H1 (cell line): ENCODE measurements at regions not wholly inside any gene's neighbourhood (a gene's known extent, or its start where the extent isn't known, plus 50 kb on each side); places are given as distances from the start of the nearest gene placed in this dataset.

ENCODE experiments used
- CTCF ChIA-PET: fragments of 300-600 bp; sonication (Branson Sonifier 250); formaldehyde crosslinking; loops from one replicate; lab custom pipeline; 2021; ENCODE audit not compliant: partially characterized antibody; lab: Charles Lee
- POLR2A ChIA-PET: fragments of 300-600 bp; sonication (Branson Sonifier 250); formaldehyde crosslinking; loops from one replicate; lab custom pipeline; 2021; ENCODE audit warnings: inconsistent platforms; ENCODE audit not compliant: partially characterized antibody; lab: Charles Lee
- DNase-seq, 2 experiments: peaks; one replicate each; pipeline versions ENCODE4 v3.0.0 to v3.0.0-alpha.2; 2010 to 2022; ENCODE audit warnings: low spot score in 2 of 2, low read depth in 1 of 2, mixed read lengths in 1 of 2
- FAIRE-seq: peaks from 2 replicates; lab custom pipeline; 2011; peaks lifted over from hg19 to GRCh38; lab: Jason Lieb, UNC
- H2AFZ ChIP-seq: 2 replicates; pipeline ENCODE4 v1.8.1; 2012; ENCODE audit warnings: low read length, inconsistent platforms
- H2AK5ac ChIP-seq: 2 replicates; pipeline ENCODE4 v1.6.1; 2013; ENCODE audit warnings: low read depth, low read length
- H2BK120ac ChIP-seq: replicated peaks from 2 replicates; pipeline ENCODE3; 2013; ENCODE audit warnings: low read depth, low read length, inconsistent platforms
- H2BK12ac ChIP-seq: 2 replicates; pipeline ENCODE4 v1.6.1; 2013; ENCODE audit warnings: low read depth, low read length
- H2BK15ac ChIP-seq: 2 replicates; pipeline ENCODE4 v1.6.1; 2013; ENCODE audit warnings: low read length
- H2BK20ac ChIP-seq: 2 replicates; pipeline ENCODE4 v1.6.1; 2013; ENCODE audit warnings: low read length
- H2BK5ac ChIP-seq: 2 replicates; pipeline ENCODE4 v1.6.1; 2013; ENCODE audit warnings: low read depth, low read length
- H3K14ac ChIP-seq: 2 replicates; pipeline ENCODE4 v1.6.1; 2013; ENCODE audit warnings: inconsistent platforms; ENCODE audit not compliant: insufficient read length
- H3K18ac ChIP-seq: 2 replicates; pipeline ENCODE4 v1.6.1; 2013; ENCODE audit warnings: low read length; ENCODE audit errors: extremely low read depth
- H3K23ac ChIP-seq: 2 replicates; pipeline ENCODE4 v1.6.1; 2013; ENCODE audit warnings: inconsistent platforms; ENCODE audit not compliant: insufficient read length
- H3K23me2 ChIP-seq: 2 replicates; pipeline ENCODE4 v1.6.1; 2013; ENCODE audit warnings: low read depth, low read length
- H3K27ac ChIP-seq: 2 replicates; pipeline ENCODE4 v1.6.1; 2011; ENCODE audit warnings: low read depth, low read length, inconsistent platforms
- H3K27me3 ChIP-seq, 4 experiments: replicated peaks in 1 of 4; 1 replicate in 1 of 4; 2 replicates in 3 of 4; pipeline versions ENCODE4 v1.6.1 to v1.8.1; 2011 to 2013; ENCODE audit warnings: low read length in 3 of 4, mild to moderate bottlenecking in 3 of 4, inconsistent platforms in 2 of 4, mixed read lengths in 2 of 4, moderate library complexity in 1 of 4; ENCODE audit not compliant: control insufficient read depth in 3 of 4, insufficient read depth in 3 of 4; ENCODE audit errors: extremely low read depth in 1 of 4
- H3K36me3 ChIP-seq, 4 experiments: 2 replicates each; pipeline versions ENCODE4 v1.6.1 to v1.8.1; 2011 to 2013; ENCODE audit warnings: mild to moderate bottlenecking in 4 of 4, low read length in 3 of 4, moderate library complexity in 2 of 4, control low read depth in 1 of 4, inconsistent platforms in 1 of 4; ENCODE audit not compliant: insufficient read depth in 4 of 4, control insufficient read depth in 2 of 4
- H3K4ac ChIP-seq: replicated peaks from 2 replicates; pipeline ENCODE3; 2013; ENCODE audit warnings: low read length, low read depth, mixed read lengths, inconsistent platforms; ENCODE audit not compliant: insufficient read length
- H3K4me1 ChIP-seq, 4 experiments: replicated peaks in 1 of 4; 1 replicate in 1 of 4; 2 replicates in 3 of 4; pipeline versions ENCODE4 v1.6.1 to v1.8.1; 2011 to 2013; ENCODE audit warnings: low read length in 3 of 4, inconsistent platforms in 2 of 4, mixed read lengths in 1 of 4; ENCODE audit not compliant: insufficient read depth in 4 of 4, control insufficient read depth in 3 of 4
- H3K4me2 ChIP-seq, 2 experiments: 2 replicates each; pipeline versions ENCODE4 v1.6.1 to v1.8.1; 2011 to 2013; ENCODE audit warnings: low read depth in 2 of 2, low read length in 2 of 2, control low read depth in 1 of 2, inconsistent platforms in 1 of 2, mild to moderate bottlenecking in 1 of 2; ENCODE audit not compliant: insufficient read depth in 1 of 2
- H3K4me3 ChIP-seq, 4 experiments: fragments of 200-600, 300-600 bp in 1 of 4; sonication (generic), shearing (Covaris generic), sonication (Bioruptor Twin) in 1 of 4; 2 replicates each; pipeline versions ENCODE4 v1.5.1 to v1.8.1; 2011 to 2016; ENCODE audit warnings: low read length in 4 of 4, low read depth in 3 of 4, control low read depth in 2 of 4, inconsistent platforms in 2 of 4, mild to moderate bottlenecking in 2 of 4, mixed read lengths in 1 of 4, moderate library complexity in 1 of 4; ENCODE audit not compliant: insufficient read depth in 2 of 4; ENCODE audit errors: extremely low read depth in 1 of 4
- H3K56ac ChIP-seq: replicated peaks from 2 replicates; pipeline ENCODE3; 2013; ENCODE audit warnings: low read depth, mild to moderate bottlenecking, mixed read lengths, low read length, inconsistent platforms; ENCODE audit not compliant: insufficient read length
- H3K79me1 ChIP-seq: 2 replicates; pipeline ENCODE4 v1.6.1; 2013; ENCODE audit warnings: low read depth, low read length, control low read depth
- H3K79me2 ChIP-seq, 2 experiments: 2 replicates each; pipeline versions ENCODE4 v1.6.1 to v1.8.1; 2012 to 2013; ENCODE audit warnings: low read length in 2 of 2, mild to moderate bottlenecking in 2 of 2, inconsistent platforms in 1 of 2; ENCODE audit not compliant: insufficient read depth in 2 of 2, control insufficient read depth in 1 of 2
- H3K9ac ChIP-seq, 4 experiments: replicated peaks in 1 of 4; 1 replicate in 1 of 4; 2 replicates in 3 of 4; pipeline versions ENCODE4 v1.6.1 to v1.8.1; 2011 to 2013; ENCODE audit warnings: low read depth in 3 of 4, low read length in 3 of 4, control low read depth in 2 of 4, mild to moderate bottlenecking in 2 of 4, moderate library complexity in 2 of 4, inconsistent platforms in 1 of 4; ENCODE audit errors: extremely low read depth in 1 of 4
- H3K9me3 ChIP-seq, 2 experiments: 2 replicates each; pipeline versions ENCODE4 v1.6.1 to v1.8.1; 2012 to 2013; ENCODE audit warnings: mild to moderate bottlenecking in 2 of 2, moderate library complexity in 2 of 2, control low read depth in 1 of 2, inconsistent platforms in 1 of 2, low read depth in 1 of 2, low read length in 1 of 2, mixed read lengths in 1 of 2; ENCODE audit not compliant: insufficient read depth in 2 of 2
- H4K20me1 ChIP-seq, 2 experiments: replicated peaks in 1 of 2; 2 replicates each; pipeline versions ENCODE3 to v1.8.1; 2011 to 2013; ENCODE audit warnings: inconsistent platforms in 2 of 2, low read length in 2 of 2, mild to moderate bottlenecking in 1 of 2; ENCODE audit not compliant: insufficient read depth in 2 of 2, control insufficient read depth in 1 of 2
- H4K5ac ChIP-seq: 2 replicates; pipeline ENCODE4 v1.6.1; 2013; ENCODE audit warnings: low read length, low read depth, mixed read lengths, inconsistent platforms; ENCODE audit not compliant: insufficient read length
- H4K8ac ChIP-seq: 2 replicates; pipeline ENCODE4 v1.8.0; 2013; ENCODE audit warnings: mild to moderate bottlenecking, moderate library complexity, low read length, inconsistent platforms; ENCODE audit not compliant: insufficient read depth; ENCODE audit errors: extremely low read depth
- H4K91ac ChIP-seq: replicated peaks from 2 replicates; pipeline ENCODE3; 2013; ENCODE audit warnings: low read length, mixed read lengths, inconsistent platforms; ENCODE audit not compliant: insufficient read length
- ASH2L ChIP-seq: fragments of 200-600, 300-600 bp; sonication (generic); IDR thresholded peaks from one replicate; pipeline ENCODE4 v1.7.1; 2017; ENCODE audit warnings: low read length
- EP300 ChIP-seq, 2 experiments: IDR thresholded peaks; 1 replicate in 1 of 2; 2 replicates in 1 of 2; pipeline ENCODE4 v1.6.1; 2011 to 2012; ENCODE audit warnings: low read depth in 2 of 2, low read length in 2 of 2, mild to moderate bottlenecking in 2 of 2, borderline replicate concordance in 1 of 2, inconsistent platforms in 1 of 2, moderate library complexity in 1 of 2
- HDAC2 ChIP-seq, 2 experiments: fragments of 300-600 bp in 1 of 2; sonication (generic) in 1 of 2; IDR thresholded peaks; 2 replicates each; pipeline ENCODE4 v1.6.1; 2011 to 2012; ENCODE audit warnings: low read depth in 2 of 2, low read length in 2 of 2, mild to moderate bottlenecking in 2 of 2, moderate library complexity in 2 of 2, borderline replicate concordance in 1 of 2, inconsistent platforms in 1 of 2
- KDM4A ChIP-seq: IDR thresholded peaks from one replicate; pipeline ENCODE4 v1.7.1; 2012; ENCODE audit warnings: low read depth, mild to moderate bottlenecking, moderate library complexity, low read length, inconsistent platforms; ENCODE audit not compliant: severe bottlenecking
- NRF1 ChIP-seq: IDR thresholded peaks from 2 replicates; pipeline ENCODE4 v1.6.1; 2011; ENCODE audit warnings: mild to moderate bottlenecking, low read depth, low read length, improper control_type of control experiment
- SIRT6 ChIP-seq: IDR thresholded peaks from one replicate; pipeline ENCODE4 v1.7.1; 2012; ENCODE audit warnings: low read length, inconsistent platforms
- SP1 ChIP-seq: IDR thresholded peaks from 2 replicates; pipeline ENCODE4 v1.6.1; 2011; ENCODE audit warnings: low read depth, low read length
- SUZ12 ChIP-seq: fragments of 200-600 bp; sonication (generic); IDR thresholded peaks from 2 replicates; pipeline ENCODE4 v1.6.1; 2012; ENCODE audit warnings: mild to moderate bottlenecking, inconsistent platforms, low read length, moderate library complexity, mixed read lengths
- TAF1 ChIP-seq: IDR thresholded peaks from 2 replicates; pipeline ENCODE4 v1.6.1; 2011; ENCODE audit warnings: mild to moderate bottlenecking, low read depth, low read length
- TAF7 ChIP-seq: optimal IDR thresholded peaks from 2 replicates; pipeline ENCODE3; 2011; ENCODE audit warnings: low read depth, mild to moderate bottlenecking, inconsistent platforms, low read length, moderate library complexity, borderline replicate concordance
- ZNF274 ChIP-seq: IDR thresholded peaks from 2 replicates; pipeline ENCODE4 v1.7.0; 2012; ENCODE audit warnings: low read length, borderline replicate concordance; ENCODE audit errors: extremely low read depth
- WGBS, 2 experiments: shearing (Covaris generic) in 1 of 2; methylation state at CpG; one replicate each; pipeline versions ENCODE4 v1.1.6 to v1.1.7; 2013 to 2015; ENCODE audit warnings: low lambda C conversion rate in 2 of 2, mixed read lengths in 2 of 2, inconsistent platforms in 1 of 2, low coverage in 1 of 2, missing lambda C conversion rate in 1 of 2; ENCODE audit not compliant: insufficient replicate concordance in 2 of 2, insufficient coverage in 1 of 2, insufficient read length in 1 of 2; ENCODE audit errors: extremely low coverage in 1 of 2, missing lambda C conversion rate in 1 of 2; 5-methylcytosine and 5-hydroxymethylcytosine counted together
- TF ChIP-seq, protein P1 (sequence below): IDR thresholded peaks from 2 replicates; pipeline ENCODE4 v1.6.1; 2011; ENCODE audit warnings: low read length, improper control_type of control experiment

DNA sequence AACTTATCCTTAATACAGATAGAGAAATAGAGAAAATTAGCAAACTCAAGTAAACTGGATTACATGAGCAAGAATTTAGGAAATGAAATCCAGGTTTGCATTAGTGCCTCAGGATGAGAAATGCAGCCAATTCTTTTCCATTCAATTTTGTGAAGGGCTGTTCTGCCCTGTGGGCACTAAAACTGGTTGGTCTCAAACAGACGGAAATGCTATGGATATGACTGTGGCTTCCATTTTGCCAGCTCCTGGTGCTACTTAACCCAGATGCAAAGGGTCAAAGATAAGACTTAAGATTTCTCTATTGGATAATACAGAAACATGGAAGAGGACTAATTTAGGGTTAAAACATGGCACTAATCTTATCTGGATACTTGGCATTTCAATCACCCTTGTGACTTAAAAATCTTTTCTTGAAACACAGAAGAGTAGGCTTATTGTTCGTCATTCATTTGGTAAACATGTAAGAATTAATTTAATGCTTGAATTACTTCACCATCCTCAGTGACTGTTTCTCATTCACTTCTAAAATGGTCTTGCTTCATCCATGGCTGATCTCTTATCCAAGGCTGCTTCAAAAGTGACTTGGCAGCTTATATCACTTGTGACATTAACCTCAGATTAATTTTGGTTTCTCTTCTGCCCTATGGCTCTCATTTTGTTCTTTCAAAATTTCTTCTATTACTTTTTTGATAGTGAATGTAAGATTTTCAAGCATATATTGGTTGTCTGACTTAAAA is 1008.7 kb downstream of the GLUD2 start:
- Histone ChIP-seq H4K5ac (no peak overlapping the region), H2BK12ac (no peak overlapping the region), H3K27ac (no peak overlapping the region), H3K56ac (no peak overlapping the region), H2BK120ac (no peak overlapping the region), H2BK20ac (no peak overlapping the region), H3K4me3 (no peak overlapping the region), H2AK5ac (no peak overlapping the region), H3K23ac (no peak overlapping the region), H3K9ac (no peak overlapping the region), H3K4me1 (no peaks in the 10 kb centered on the region), H2AFZ (no peak overlapping the region), H3K79me1 (no peaks in the 10 kb centered on the region), H3K14ac (no peak overlapping the region), H2BK15ac (no peak overlapping the region), H3K4me2 (no peak overlapping the region), H3K23me2 (no peaks in the 10 kb centered on the region), H3K36me3 (no peaks in the 10 kb centered on the region), H2BK5ac (no peak overlapping the region), H4K20me1 (no peaks in the 10 kb centered on the region), H3K79me2 (no peaks in the 10 kb centered on the region), H3K9me3 (no peaks in the 10 kb centered on the region), H3K27me3 (no peaks in the 10 kb centered on the region), H3K4ac (no peak overlapping the region), H4K8ac (no peak overlapping the region), H4K91ac (no peak overlapping the region), H3K18ac (no peak overlapping the region)
- FAIRE-seq (no peak), DNase-seq (no peak)
- 100% methylated on average over 2 of the region's 2 CpGs; no CpG with 5 or more reads in 1 of the 2 experiments for WGBS, 2 experiments
- CTCF ChIA-PET, result no interaction called here
- POLR2A ChIA-PET, result no interaction called here
- TF ChIP-seq TAF7, result no peak
- TF ChIP-seq ZNF274, result no peak
- TF ChIP-seq SIRT6, result no peak
- no peak for TF ChIP-seq ASH2L
- TF ChIP-seq EP300 (IDR thresholded peaks at IDR 0.05; ENCODE audit: borderline replicate concordance in 1 of 2, low read depth in 2 of 2, low read length in 2 of 2), result no peak
- TF ChIP-seq HDAC2 (IDR thresholded peaks at IDR 0.05; ENCODE audit: borderline replicate concordance in 1 of 2, low read depth in 2 of 2, low read length in 2 of 2), result no peak
- no peak for TF ChIP-seq SUZ12
- TF ChIP-seq, protein P1, sequence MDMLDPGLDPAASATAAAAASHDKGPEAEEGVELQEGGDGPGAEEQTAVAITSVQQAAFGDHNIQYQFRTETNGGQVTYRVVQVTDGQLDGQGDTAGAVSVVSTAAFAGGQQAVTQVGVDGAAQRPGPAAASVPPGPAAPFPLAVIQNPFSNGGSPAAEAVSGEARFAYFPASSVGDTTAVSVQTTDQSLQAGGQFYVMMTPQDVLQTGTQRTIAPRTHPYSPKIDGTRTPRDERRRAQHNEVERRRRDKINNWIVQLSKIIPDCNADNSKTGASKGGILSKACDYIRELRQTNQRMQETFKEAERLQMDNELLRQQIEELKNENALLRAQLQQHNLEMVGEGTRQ, result no peak
- no peak for TF ChIP-seq TAF1
- no peak for TF ChIP-seq KDM4A
- TF ChIP-seq NRF1, result no peak
- no peak for TF ChIP-seq SP1
